IMR-90 (cell line): ENCODE measurements at regions not wholly inside any gene's neighbourhood (a gene's known extent, or its start where the extent isn't known, plus 50 kb on each side); places are given as distances from the start of the nearest gene placed in this dataset.

Experiments used
- ATAC-seq: fragments of 200-7000 bp; cut with Tn5 transposase; 2 replicates; pipeline ENCODE4 v1.9.1; 2020; ENCODE audit warnings: low read depth, mild to moderate bottlenecking, moderate library complexity
- BruUV-seq: library from RNA; stranded (reverse); fragments of 400-500 nt; replicated peaks from 2 replicates; lab custom pipeline; 2021; lab: Mats Ljungman, UMichigan
- CTCF ChIA-PET: fragments of 300-600 bp; formaldehyde crosslinking; extraction: SDS; loops from one replicate; lab custom pipeline; 2021; ENCODE audit warnings: antibody characterized with exemption; lab: Yijun Ruan, JAX
- POLR2A ChIA-PET: fragments of 300-600 bp; sonication (Branson Sonifier 250); formaldehyde crosslinking; loops from one replicate; lab custom pipeline; 2022; ENCODE audit warnings: antibody characterized with exemption; ENCODE audit not compliant: unreplicated experiment; lab: Charles Lee
- DNase-seq: peaks from one replicate; pipeline ENCODE4 v3.0.0; 2013
- H2AFZ ChIP-seq: replicated peaks from 2 replicates; pipeline ENCODE3; 2013; ENCODE audit warnings: low read length, mild to moderate bottlenecking; ENCODE audit not compliant: poor library complexity
- H2AK5ac ChIP-seq: 2 replicates; pipeline ENCODE4 v1.6.1; 2013; ENCODE audit warnings: low read depth, low read length, inconsistent platforms
- H2AK9ac ChIP-seq: replicated peaks from 2 replicates; pipeline ENCODE3; 2013; ENCODE audit warnings: mild to moderate bottlenecking, low read depth, low read length, moderate library complexity; ENCODE audit not compliant: poor library complexity
- H2BK120ac ChIP-seq: 2 replicates; pipeline ENCODE4 v1.6.1; 2013; ENCODE audit warnings: low read depth, low read length, inconsistent platforms
- H2BK15ac ChIP-seq: 3 replicates; pipeline ENCODE4 v1.6.1; 2013; ENCODE audit warnings: low read depth, low read length, inconsistent platforms
- H2BK20ac ChIP-seq: 2 replicates; pipeline ENCODE4 v1.6.1; 2013; ENCODE audit warnings: low read depth, mild to moderate bottlenecking, inconsistent platforms, low read length, moderate library complexity
- H2BK5ac ChIP-seq: 2 replicates; pipeline ENCODE4 v1.6.1; 2013; ENCODE audit warnings: mild to moderate bottlenecking, low read depth, low read length, inconsistent platforms; ENCODE audit not compliant: poor library complexity, severe bottlenecking
- H3K14ac ChIP-seq: replicated peaks from 2 replicates; pipeline ENCODE4 v1.6.1; 2013; ENCODE audit warnings: low read depth, low read length, inconsistent platforms
- H3K18ac ChIP-seq: 2 replicates; pipeline ENCODE4 v1.6.1; 2013; ENCODE audit warnings: low read depth, low read length, control low read depth
- H3K23ac ChIP-seq: 2 replicates; pipeline ENCODE4 v1.6.1; 2013; ENCODE audit warnings: low read depth, low read length, inconsistent platforms
- H3K27ac ChIP-seq: 2 replicates; pipeline ENCODE4 v1.5.1; 2013; ENCODE audit warnings: mild to moderate bottlenecking, control low read depth, low read length; ENCODE audit not compliant: insufficient read depth
- H3K27me3 ChIP-seq: 2 replicates; pipeline ENCODE4 v1.6.1; 2013; ENCODE audit warnings: low read length; ENCODE audit not compliant: control insufficient read depth, insufficient read depth
- H3K36me3 ChIP-seq: 2 replicates; pipeline ENCODE4 v1.6.1; 2013; ENCODE audit warnings: low read length, mixed read lengths; ENCODE audit not compliant: control insufficient read depth, insufficient read depth
- H3K4ac ChIP-seq: 2 replicates; pipeline ENCODE4 v1.6.1; 2013; ENCODE audit warnings: low read depth, low read length, inconsistent platforms
- H3K4me1 ChIP-seq: 2 replicates; pipeline ENCODE4 v1.6.1; 2013; ENCODE audit warnings: low read length, mixed read lengths; ENCODE audit not compliant: control insufficient read depth, insufficient read depth
- H3K4me2 ChIP-seq: 2 replicates; pipeline ENCODE4 v1.6.1; 2013; ENCODE audit warnings: low read depth, mild to moderate bottlenecking, control low read depth, low read length, moderate library complexity
- H3K4me3 ChIP-seq: 2 replicates; pipeline ENCODE4 v1.5.1; 2013; ENCODE audit warnings: low read depth, mild to moderate bottlenecking, control low read depth, low read length, moderate library complexity; ENCODE audit not compliant: insufficient read depth
- H3K56ac ChIP-seq: 2 replicates; pipeline ENCODE4 v1.6.1; 2013; ENCODE audit warnings: low read length, inconsistent platforms; ENCODE audit not compliant: insufficient read depth; ENCODE audit errors: extremely low read depth
- H3K79me1 ChIP-seq, 2 experiments: 2 replicates each; pipeline ENCODE4 v1.6.1; 2013; ENCODE audit warnings: low read length in 2 of 2, inconsistent platforms in 1 of 2, low read depth in 1 of 2
- H3K9ac ChIP-seq: 2 replicates; pipeline ENCODE4 v1.6.1; 2013; ENCODE audit warnings: low read depth, low read length, control low read depth
- H3K9me1 ChIP-seq: 2 replicates; pipeline ENCODE4 v1.6.1; 2013; ENCODE audit warnings: low read length, inconsistent platforms; ENCODE audit not compliant: insufficient read depth
- H3K9me3 ChIP-seq: 2 replicates; pipeline ENCODE4 v1.6.1; 2013; ENCODE audit warnings: low read length; ENCODE audit not compliant: control insufficient read depth, insufficient read depth
- H4K20me1 ChIP-seq: 2 replicates; pipeline ENCODE4 v1.6.1; 2013; ENCODE audit warnings: low read length, inconsistent platforms; ENCODE audit not compliant: insufficient read depth
- H4K5ac ChIP-seq: 2 replicates; pipeline ENCODE4 v1.6.1; 2013; ENCODE audit warnings: mild to moderate bottlenecking, low read depth, low read length, control low read depth
- H4K8ac ChIP-seq, 2 experiments: 2 replicates each; pipeline ENCODE4 v1.6.1; 2013; ENCODE audit warnings: low read depth in 2 of 2, low read length in 2 of 2, control low read depth in 1 of 2, inconsistent platforms in 1 of 2
- H4K91ac ChIP-seq: 2 replicates; pipeline ENCODE4 v1.6.1; 2013; ENCODE audit warnings: low read depth, low read length, inconsistent platforms; ENCODE audit not compliant: insufficient read depth
- BHLHE40 ChIP-seq: fragments of 150-350 bp; IDR thresholded peaks from 2 replicates; pipeline ENCODE4 v1.6.1; 2016; ENCODE audit warnings: mild to moderate bottlenecking, low read depth, low read length
- FOS ChIP-seq: fragments of 150-350 bp; IDR thresholded peaks from 2 replicates; pipeline ENCODE4 v1.6.1; 2016; ENCODE audit warnings: low read depth, low read length
- MAZ ChIP-seq: IDR thresholded peaks from 2 replicates; pipeline ENCODE4 v1.6.1; 2012; ENCODE audit warnings: low read depth, mild to moderate bottlenecking, low read length, improper control_type of control experiment, moderate library complexity, borderline replicate concordance
- NFE2L2 ChIP-seq: fragments of 150-350 bp; IDR thresholded peaks from 2 replicates; pipeline ENCODE4 v1.6.1; 2016; ENCODE audit warnings: low read depth, mild to moderate bottlenecking, low read length
- RAD21 ChIP-seq: IDR thresholded peaks from 2 replicates; pipeline ENCODE4 v1.6.1; 2012; ENCODE audit warnings: low read length, improper control_type of control experiment
- RFX5 ChIP-seq: IDR thresholded peaks from 2 replicates; pipeline ENCODE4 v1.8.0; 2012; ENCODE audit warnings: low read depth, mild to moderate bottlenecking, low read length, moderate library complexity
- WGBS, 2 experiments: methylation state at CpG; one replicate each; pipeline versions ENCODE4 v1.1.5 to v1.1.7; 2013; ENCODE audit warnings: missing lambda C conversion rate in 2 of 2; ENCODE audit not compliant: insufficient read length in 1 of 2; ENCODE audit errors: extremely low coverage in 2 of 2; 5-methylcytosine and 5-hydroxymethylcytosine counted together
- dilution Hi-C: fragments of 300-500 bp; cut with HindIII; formaldehyde crosslinking; loops from one replicate; pipeline ENCODE4 v1.14.3; 2018; ENCODE audit warnings: low sequenced_read_pairs; ENCODE audit not compliant: unreplicated experiment
- in situ Hi-C: fragments of 300-500 bp; cut with MboI; formaldehyde crosslinking; loops from 3 replicates; pipeline ENCODE4 v1.14.3; 2019; ENCODE audit warnings: low sequenced_read_pairs, inconsistent platforms, mixed read lengths
- intact Hi-C: fragments of 100-400 bp; cut with micrococcal nuclease; formaldehyde crosslinking; loops from 2 replicates; pipeline ENCODE4 v1.10.0; 2022
- TF ChIP-seq, protein P1 (sequence below): fragments of 150-350 bp; IDR thresholded peaks from 2 replicates; pipeline ENCODE4 v1.6.1; 2016; ENCODE audit warnings: low read depth, mild to moderate bottlenecking, low read length, moderate library complexity, borderline replicate concordance
- TF ChIP-seq, protein P2 (sequence below): conservative IDR thresholded peaks from 2 replicates; pipeline ENCODE4 v1.5.1; 2012; ENCODE audit warnings: mild to moderate bottlenecking, low read depth, low read length, improper control_type of control experiment

DNA sequence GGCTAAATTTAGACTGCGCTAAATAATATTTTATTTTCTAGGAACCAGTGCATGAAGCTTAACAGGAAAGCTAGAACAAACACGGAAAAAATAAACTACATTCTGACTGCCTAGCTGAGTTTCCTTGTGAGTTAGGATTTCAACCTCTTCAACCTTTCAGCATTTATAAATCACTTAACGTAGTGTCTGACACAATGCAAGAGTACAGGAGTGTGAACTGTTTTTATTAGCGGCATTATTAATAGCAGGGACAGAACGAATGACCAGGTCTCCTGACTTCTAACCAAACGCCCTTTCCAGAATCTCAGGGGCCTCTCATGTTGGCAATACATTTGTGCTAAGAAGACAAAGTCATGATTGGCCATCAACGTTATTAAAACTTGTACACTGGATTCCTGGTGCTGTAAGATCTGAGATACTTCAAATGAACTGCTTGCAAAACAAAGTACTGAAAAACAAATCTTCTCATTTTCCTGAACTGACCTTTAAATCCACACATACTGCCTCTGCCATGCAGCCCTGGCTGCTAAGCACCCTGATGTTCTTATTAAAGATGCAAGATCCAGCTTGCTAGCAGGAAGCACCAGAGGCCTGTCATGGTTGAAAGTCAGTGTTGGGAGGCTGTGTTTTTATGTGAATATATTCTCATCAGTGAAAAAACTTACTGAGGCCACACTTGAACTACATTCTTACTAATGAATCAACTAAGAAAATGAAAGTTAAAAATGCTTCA lies 380.4 kb upstream of the CPEB2 start:
- Histone ChIP-seq H3K27me3 (no peaks in the 10 kb centered on the region), H3K4ac (no peak overlapping the region), H3K14ac (no peak overlapping the region), H3K36me3 (no peaks in the 10 kb centered on the region), H3K9me1 (no peaks in the 10 kb centered on the region), H4K20me1 (no peaks in the 10 kb centered on the region), H3K23ac (no peak overlapping the region), H2BK5ac (no peak overlapping the region), H3K4me1 (no peaks in the 10 kb centered on the region), H3K56ac (no peak overlapping the region), H2BK120ac (no peak overlapping the region), H4K91ac (no peak overlapping the region), H3K18ac (no peak overlapping the region), H3K4me3 (no peak overlapping the region), H2BK20ac (no peak overlapping the region), H3K9me3 (peaks cover 4% of the 10 kb centered on the region), H2BK15ac (no peak overlapping the region), H4K5ac (no peak overlapping the region), H2AFZ (no peak overlapping the region), H3K27ac (no peak overlapping the region), H4K8ac (no peak overlapping the region), H3K79me1 (no peaks in the 10 kb centered on the region), H3K9ac (no peak overlapping the region), H2AK5ac (no peak overlapping the region), H3K4me2 (no peak overlapping the region), H2AK9ac (no peak overlapping the region)
- ATAC-seq (no peak), DNase-seq (no peak)
- no CpG with 5 or more reads among the region's 7 CpGs for WGBS, 2 experiments
- dilution Hi-C loops (no loop called here), in situ Hi-C loops (no loop called here), intact Hi-C loops (no loop called here)
- TF ChIP-seq, protein P1, sequence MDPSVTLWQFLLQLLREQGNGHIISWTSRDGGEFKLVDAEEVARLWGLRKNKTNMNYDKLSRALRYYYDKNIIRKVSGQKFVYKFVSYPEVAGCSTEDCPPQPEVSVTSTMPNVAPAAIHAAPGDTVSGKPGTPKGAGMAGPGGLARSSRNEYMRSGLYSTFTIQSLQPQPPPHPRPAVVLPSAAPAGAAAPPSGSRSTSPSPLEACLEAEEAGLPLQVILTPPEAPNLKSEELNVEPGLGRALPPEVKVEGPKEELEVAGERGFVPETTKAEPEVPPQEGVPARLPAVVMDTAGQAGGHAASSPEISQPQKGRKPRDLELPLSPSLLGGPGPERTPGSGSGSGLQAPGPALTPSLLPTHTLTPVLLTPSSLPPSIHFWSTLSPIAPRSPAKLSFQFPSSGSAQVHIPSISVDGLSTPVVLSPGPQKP: no peak
- TF ChIP-seq FOS (no peak), MAZ (no peak), RAD21 (no peak), BHLHE40 (no peak), NFE2L2 (no peak), RFX5 (no peak)
- TF ChIP-seq, protein P2, sequence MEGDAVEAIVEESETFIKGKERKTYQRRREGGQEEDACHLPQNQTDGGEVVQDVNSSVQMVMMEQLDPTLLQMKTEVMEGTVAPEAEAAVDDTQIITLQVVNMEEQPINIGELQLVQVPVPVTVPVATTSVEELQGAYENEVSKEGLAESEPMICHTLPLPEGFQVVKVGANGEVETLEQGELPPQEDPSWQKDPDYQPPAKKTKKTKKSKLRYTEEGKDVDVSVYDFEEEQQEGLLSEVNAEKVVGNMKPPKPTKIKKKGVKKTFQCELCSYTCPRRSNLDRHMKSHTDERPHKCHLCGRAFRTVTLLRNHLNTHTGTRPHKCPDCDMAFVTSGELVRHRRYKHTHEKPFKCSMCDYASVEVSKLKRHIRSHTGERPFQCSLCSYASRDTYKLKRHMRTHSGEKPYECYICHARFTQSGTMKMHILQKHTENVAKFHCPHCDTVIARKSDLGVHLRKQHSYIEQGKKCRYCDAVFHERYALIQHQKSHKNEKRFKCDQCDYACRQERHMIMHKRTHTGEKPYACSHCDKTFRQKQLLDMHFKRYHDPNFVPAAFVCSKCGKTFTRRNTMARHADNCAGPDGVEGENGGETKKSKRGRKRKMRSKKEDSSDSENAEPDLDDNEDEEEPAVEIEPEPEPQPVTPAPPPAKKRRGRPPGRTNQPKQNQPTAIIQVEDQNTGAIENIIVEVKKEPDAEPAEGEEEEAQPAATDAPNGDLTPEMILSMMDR: no peak
- CTCF ChIA-PET: no interaction called here
- no TSS peak for BruUV-seq
- POLR2A ChIA-PET: no interaction called here
